OCI-M2 (cell line): ENCODE measurements at regions not wholly inside any gene's neighbourhood (a gene's known extent, or its start where the extent isn't known, plus 50 kb on each side); places are given as distances from the start of the nearest gene placed in this dataset.

ENCODE experiments used
- DNase-seq: peaks from one replicate; lab custom pipeline; 2025; ENCODE audit not compliant: unreplicated experiment; lab: John Stamatoyannopoulos, UW

GRCh38 chr6:114580882-114581281, 238.1 kb upstream of the HS3ST5 start:
- DNase-seq: no peak

- DNase-seq: no peak
These were observed 236.7 kb upstream of the HS3ST5 start for GRCh38 chr6:114579486-114579885.

- no peak for DNase-seq
These were observed 234.3 kb upstream of the HS3ST5 start for GRCh38 chr6:114577109-114577508.

- DNase-seq: no peak
These were observed 233.5 kb upstream of the HS3ST5 start for GRCh38 chr6:114576330-114576729.

GRCh38 chr6:114569669-114570068, 226.8 kb upstream of the HS3ST5 start:
- no peak for DNase-seq

DNA sequence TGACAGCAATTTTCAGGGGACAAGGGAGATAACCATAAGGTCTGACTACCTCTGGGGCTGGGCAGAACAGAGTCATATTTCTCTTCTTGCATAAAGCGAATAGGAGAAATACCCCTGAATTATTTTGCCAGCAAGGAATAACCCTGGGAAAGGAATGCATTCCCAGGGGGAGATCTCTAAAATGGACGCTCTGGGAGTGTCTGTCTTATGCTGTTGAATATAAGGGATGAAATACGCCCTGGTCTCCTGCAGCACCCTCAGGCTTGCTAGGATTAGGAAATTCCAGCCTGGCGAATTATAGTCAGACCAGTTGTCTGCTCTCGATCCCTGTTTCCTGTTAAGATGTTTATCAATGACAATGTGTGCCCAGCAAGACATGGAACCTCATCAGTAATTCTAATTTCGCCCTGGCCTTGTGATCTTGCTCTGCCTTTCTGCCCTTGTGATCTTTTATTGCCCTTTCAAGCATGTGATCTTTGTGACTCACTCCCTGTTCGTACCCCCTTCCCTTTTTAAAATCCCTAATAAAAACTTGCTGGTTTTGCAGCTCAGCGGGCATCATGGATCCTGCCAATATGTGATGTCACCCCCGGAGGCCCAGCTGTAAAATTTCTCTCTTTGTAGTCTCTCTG, 221.6 kb upstream of the HS3ST5 start:
- no peak for DNase-seq

DNA sequence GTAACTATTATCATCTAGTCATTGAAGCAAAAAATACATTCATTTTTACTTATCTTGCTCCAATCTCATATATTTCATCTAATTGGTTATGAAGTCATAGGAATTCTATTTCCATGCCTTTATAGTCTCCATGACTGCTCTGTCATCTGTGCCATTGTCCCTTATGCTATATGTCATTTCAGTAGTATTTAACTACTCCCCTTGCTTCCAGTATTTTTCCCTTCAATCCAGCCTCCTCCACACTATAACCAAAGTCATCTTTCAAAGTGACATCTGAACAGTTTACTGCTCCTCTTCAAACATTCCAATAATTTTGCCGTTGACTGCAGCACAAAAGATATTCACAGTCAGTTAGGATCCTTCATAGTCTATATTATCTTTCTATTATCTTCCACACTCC, 216.6 kb upstream of the HS3ST5 start:
- DNase-seq: no peak

- no peak for DNase-seq
These were observed 215.3 kb upstream of the HS3ST5 start for GRCh38 chr6:114558153-114558552.

GRCh38 chr6:114556846-114557488, 214.1 kb upstream of the HS3ST5 start:
- no peak for DNase-seq

DNA sequence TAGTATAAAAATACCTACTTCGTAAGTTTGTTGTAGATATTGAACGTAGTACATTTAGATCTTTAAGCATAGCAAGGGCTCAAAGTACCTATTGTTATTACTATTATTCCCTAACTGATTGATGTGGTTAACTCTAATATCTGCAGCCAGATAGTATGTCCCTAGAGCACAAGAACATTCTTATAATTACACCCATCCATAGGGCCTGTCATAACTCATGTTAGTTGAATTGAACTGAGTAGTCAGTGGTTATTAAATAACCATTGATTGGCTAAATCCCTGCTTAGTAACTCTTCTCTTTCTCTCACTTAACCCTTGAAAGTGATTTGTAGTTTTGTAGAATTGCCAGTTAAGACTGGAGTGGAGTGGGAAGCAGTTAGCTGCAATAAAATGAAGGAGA, 207.5 kb upstream of the HS3ST5 start:
- no peak for DNase-seq

DNA sequence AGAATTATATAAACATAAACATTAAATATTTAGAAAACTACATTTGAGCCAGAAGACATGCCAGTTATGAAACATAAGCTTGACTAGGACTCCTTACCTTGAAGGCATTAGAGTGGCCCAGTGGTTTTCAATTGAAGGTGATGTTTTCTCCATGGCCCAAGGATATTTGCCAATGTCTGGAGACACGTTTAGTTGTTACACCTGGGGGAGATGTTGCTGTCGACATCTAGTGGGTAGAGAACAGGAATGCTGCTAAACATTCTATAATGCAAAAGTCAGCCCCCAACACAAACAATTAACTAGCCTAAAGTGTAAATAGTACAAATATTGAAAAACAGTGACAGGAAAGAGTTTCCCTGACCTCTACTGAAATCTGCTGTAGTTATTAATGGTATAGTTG, 200.9 kb upstream of the HS3ST5 start:
- DNase-seq: no peak

DNA sequence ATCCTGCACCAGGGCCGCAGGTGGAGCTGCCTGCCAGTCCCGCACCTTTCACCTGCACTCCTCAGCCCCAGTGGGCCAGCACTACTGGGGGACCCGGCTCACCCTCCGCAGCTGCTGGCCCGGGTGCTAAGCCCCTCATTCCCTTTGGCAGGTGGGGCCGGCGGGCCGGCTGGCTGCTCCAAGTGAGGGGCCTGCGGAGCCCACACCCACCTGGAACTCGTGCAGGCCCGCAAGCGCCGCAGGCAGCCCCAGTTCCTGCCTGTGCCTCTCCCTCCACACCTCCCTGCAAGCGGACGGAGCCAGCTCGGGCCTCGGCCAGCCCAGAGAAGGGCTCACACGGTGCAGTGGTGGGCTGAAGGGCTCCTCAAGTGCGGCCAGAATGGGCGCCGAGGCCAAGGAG, 199.0 kb upstream of the HS3ST5 start:
- no peak for DNase-seq

GRCh38 chr6:114537977-114538376, 195.2 kb upstream of the HS3ST5 start:
- DNase-seq: no peak

GRCh38 chr6:114534813-114535212, 192.0 kb upstream of the HS3ST5 start:
- DNase-seq: no peak

DNA sequence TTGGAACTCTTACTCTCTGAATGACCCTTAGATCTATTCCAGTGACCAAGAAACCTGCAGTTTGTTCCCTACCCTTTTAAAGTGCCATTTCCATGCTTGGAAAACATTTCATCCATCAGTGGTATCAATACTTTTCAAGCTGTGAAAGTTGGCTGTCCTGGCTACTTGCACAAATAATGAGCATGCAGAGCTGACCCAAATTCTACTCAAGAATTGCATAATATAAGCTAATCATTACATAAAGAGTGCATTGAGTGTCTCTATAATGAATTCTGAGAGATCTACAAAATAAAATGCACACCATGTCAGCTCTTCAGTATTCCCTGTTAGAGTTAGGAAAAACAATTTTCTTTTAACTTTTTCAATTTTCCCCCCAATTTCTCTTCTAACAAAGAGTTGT, 181.3 kb upstream of the HS3ST5 start:
- no peak for DNase-seq

GRCh38 chr6:114523508-114523907, 180.7 kb upstream of the HS3ST5 start:
- DNase-seq: no peak

- no peak for DNase-seq
These were observed 179.1 kb upstream of the HS3ST5 start for GRCh38 chr6:114521926-114522325.

DNA sequence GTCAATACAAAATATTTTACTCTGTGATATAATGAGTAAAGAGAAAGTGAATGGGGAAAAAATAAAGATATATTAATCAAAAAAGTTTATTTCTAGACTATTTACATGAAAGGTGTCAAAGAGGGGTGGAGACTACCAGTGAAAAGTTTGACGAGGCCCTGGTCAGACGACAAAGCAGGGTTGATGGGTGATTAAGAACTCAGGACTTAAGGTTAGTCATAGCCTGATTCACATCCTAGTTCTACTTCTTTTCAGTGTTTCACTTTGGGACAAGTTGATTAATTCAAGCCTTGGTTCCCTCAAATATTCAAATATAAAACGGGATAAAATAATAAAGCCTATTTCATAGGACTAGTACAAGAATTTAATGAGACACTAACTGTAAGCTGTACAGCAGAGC, 178.2 kb upstream of the HS3ST5 start:
- DNase-seq: no peak

DNA sequence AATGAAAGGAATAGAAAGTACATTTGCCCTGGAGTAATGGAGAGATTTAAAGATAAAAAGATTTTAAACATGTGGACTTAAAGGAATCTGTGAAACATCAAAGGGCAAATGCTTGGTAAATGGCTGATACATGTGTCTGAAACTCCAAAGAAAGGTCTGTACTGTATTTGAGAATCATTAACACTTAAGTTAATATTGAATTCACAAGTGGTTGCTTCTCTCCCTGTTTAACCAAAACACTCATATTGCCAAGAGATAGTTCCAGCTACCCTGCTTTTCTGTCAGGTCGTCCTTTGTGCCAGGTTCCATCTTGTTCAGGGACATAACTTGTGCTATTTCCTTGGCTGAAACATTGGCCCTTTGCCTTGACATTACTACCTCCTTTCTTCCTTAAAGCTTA, 171.3 kb upstream of the HS3ST5 start:
- DNase-seq: no peak

DNA sequence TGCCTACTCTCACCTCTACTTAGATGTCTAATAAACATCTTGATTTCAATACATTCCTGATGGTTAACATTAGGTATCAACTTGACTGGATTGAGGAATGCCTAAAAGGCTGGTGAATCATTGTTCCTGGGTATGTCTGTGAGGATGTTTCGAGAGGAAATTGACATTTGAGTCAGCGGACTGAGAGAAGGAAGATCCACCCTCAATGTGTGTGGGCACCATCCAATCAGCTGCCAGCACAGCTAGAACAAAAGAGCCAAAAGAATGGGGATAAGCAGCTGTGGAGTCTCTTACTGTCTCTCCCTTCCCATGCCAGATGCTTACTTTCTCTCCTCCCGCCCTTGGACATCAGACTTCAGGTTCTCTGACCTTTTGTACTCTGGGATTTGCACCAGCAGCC, 128.6 kb upstream of the HS3ST5 start:
- no peak for DNase-seq

- DNase-seq: no peak
These were observed 125.1 kb upstream of the HS3ST5 start for GRCh38 chr6:114467931-114468330.

- no peak for DNase-seq
These were observed 122.7 kb upstream of the HS3ST5 start for GRCh38 chr6:114465511-114465910.

DNA sequence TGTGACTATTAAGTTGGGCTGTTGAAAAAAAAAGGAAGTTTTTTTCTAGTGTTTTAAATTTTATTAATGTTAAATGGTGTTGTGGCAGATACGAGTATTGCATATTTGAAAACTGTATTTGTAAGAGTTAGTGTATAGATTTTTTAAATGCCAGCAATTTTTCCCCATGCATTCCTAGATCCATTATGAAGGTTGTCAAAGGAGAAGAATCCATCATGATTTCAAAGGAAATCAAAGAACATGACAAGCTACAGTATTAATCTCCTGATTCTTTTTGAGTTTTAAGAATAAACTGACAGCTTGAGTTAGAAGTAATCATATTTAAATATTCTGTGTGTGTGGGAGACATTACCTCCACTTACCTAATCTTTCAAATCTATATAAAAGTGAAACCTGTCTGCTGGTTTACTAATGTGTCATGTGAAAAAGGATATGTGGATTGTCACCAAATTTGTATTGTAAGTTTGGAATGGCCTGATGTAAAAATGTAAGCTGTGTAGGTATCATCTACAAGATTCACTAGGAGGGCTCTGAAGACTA, 111.0 kb upstream of the HS3ST5 start:
- no peak for DNase-seq
